Suprapubic skin (tissue), 4 donors: ENCODE measurements at regions not wholly inside any gene's neighbourhood (a gene's known extent, or its start where the extent isn't known, plus 50 kb on each side); places are given as distances from the start of the nearest gene placed in this dataset.
"Not testable (repeated sequence)": the region's sequence is repeated elsewhere in the genome, so short reads cannot be mapped to it uniquely, and the experiment has no call there.

Experiments
- CTCF ChIP-seq, 2 donors: fragments of 200-600 bp in 1 of 2; fragments of 450-650 bp in 1 of 2; sonication (generic) in 1 of 2; IDR thresholded peaks; one replicate each; pipeline ENCODE4 v1.5.1; 2016 to 2019; ENCODE audit warnings: antibody characterized with exemption in 2 of 2, mild to moderate bottlenecking in 1 of 2, moderate library complexity in 1 of 2
- EP300 ChIP-seq: sonication (generic); formaldehyde crosslinking; IDR thresholded peaks from one replicate; pipeline ENCODE4 v1.6.1; 2017; ENCODE audit warnings: antibody characterized with exemption
- POLR2AphosphoS5 ChIP-seq, 3 donors: sonication (generic); formaldehyde crosslinking; IDR thresholded peaks; one replicate each; pipeline ENCODE4 v1.6.1; 2017; ENCODE audit warnings: antibody characterized with exemption in 3 of 3

GRCh38 chr6:57821325-57821724, 503.9 kb downstream of the PRIM2 start:
- TF ChIP-seq CTCF (IDR thresholded peaks at IDR 0.05); POLR2AphosphoS5 (IDR thresholded peaks at IDR 0.05); EP300: not testable (repeated sequence)
